Stimulated activated CD8-positive, alpha-beta memory T cell treated with anti-CD3 and anti-CD28 coated beads, Interleukin-4, amount 100 ng/mL, for 24 hours (primary cell): ENCODE measurements at regions not wholly inside any gene's neighbourhood (a gene's known extent, or its start where the extent isn't known, plus 50 kb on each side); places are given as distances from the start of the nearest gene placed in this dataset.
"Not testable (repeated sequence)": the region's sequence is repeated elsewhere in the genome, so short reads cannot be mapped to it uniquely, and the experiment has no call there.

Experiments used
- DNase-seq: peaks from one replicate; pipeline ENCODE4 v3.0.0-alpha.2; 2020; ENCODE audit warnings: low read depth

DNA sequence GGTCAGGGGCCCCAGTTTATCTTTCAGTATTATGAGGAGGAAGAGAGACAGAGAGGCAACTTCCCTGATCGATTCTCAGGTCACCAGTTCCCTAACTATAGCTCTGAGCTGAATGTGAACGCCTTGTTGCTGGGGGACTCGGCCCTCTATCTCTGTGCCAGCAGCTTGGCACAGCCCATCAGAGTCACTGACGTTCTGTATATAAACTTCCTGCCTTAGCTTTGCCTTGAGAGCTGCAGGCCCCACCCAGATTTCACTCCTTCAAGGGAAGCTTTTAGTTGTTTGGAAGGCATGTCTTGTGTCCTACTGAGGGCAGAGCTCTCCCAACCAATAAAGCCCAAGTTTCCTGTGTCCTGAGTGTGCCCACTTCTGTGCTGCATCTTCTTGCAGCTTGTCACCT, 242.5 kb upstream of the PRSS58 start:
- no peak for DNase-seq

- no peak for DNase-seq
Measured at GRCh38 chr7:142499635-142500034, 241.8 kb upstream of the PRSS58 start.

DNA sequence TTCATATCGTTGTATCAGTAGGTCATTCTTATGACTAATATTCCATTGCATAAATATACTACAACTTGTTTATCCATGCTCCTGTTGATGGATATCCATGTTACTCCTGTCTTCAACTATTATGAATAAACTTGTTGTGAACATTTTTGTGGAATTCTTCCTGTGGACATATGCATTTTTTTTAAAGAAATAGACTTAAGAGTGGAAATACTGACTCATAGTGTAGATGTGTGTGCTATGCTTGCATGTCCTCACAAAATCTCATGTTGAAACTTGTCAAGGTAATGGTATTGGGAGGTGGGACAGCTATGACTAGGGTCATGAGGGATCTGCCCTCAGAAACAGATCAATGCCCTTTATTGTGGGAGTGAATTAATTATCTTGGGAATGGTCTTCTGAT, 240.5 kb upstream of the PRSS58 start:
- no peak for DNase-seq

DNA sequence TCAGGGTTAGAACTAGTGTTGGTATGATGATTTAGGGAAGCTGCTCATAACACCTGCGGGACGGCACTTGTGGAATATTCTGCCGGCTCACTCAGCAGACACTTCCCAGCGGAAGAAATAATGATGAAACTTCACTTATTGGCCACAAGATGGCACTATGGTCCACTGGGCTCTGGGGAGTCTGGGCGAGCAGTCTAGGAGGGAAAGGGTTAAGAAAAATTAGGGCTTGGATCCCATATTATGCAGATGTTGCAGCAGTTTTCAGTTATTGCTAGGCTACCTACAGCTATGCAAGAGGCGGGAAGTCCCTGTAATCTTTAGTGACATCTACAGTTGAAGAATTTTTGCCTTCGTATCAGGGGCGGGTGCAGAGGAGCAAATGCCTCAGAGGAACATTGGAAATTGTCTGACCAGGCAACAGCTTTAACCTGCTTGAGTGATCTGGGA, 238.7 kb upstream of the PRSS58 start:
- DNase-seq = no peak

GRCh38 chr7:142495879-142496278, 238.0 kb upstream of the PRSS58 start:
- not testable (repeated sequence) for DNase-seq

- not testable (repeated sequence) for DNase-seq
Measured at GRCh38 chr7:142495301-142495700, 237.4 kb upstream of the PRSS58 start.

GRCh38 chr7:142494021-142494420, 236.2 kb upstream of the PRSS58 start:
- DNase-seq = no peak

- no peak for DNase-seq
Measured at GRCh38 chr7:142488842-142489241, 231.0 kb upstream of the PRSS58 start.

DNA sequence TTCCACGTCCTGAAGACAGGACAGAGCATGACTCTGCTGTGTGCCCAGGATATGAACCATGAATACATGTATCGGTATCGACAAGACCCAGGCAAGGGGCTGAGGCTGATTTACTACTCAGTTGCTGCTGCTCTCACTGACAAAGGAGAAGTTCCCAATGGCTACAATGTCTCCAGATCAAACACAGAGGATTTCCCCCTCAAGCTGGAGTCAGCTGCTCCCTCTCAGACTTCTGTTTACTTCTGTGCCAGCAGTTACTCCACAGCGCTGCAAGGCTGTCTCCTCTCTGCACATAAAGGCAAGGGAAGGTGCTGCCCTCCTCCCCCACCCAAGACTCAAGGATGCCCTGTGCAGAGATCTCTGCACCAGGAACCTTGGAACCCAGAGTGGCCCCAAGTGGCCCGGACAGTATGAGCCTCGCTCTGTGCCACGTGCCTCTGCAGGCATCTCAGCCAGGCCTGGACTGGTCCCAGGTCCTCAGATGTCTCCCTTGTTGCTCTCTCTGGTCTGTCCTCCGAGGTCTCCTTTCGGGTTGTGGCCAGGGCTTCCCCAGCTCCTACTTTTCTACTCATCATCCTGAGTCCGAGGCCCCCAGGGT, 230.3 kb upstream of the PRSS58 start:
- no peak for DNase-seq

- DNase-seq = not testable (repeated sequence)
Measured at GRCh38 chr7:142487565-142487964, 229.7 kb upstream of the PRSS58 start.

DNA sequence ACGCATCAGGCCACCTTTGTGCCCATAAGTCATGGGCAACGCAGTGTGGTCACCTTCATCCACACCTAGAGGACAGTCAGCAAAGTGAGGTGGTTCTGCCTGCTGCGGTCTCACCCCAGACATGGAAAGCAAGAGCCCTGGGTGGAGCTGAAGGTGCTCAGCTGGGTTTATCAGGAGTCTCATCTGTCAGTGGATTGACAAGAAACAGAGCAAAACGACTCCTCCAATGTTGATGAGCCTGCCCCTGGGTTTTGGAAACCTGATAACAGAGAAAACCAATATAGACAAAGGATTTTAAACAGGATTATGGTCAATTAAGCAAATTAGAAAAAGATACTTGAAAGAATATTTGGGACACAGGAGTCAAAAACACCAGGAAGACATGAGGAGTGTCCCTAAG, 229.3 kb upstream of the PRSS58 start:
- no peak for DNase-seq

- DNase-seq = no peak
Measured at GRCh38 chr7:142485617-142486226, 227.9 kb upstream of the PRSS58 start.

GRCh38 chr7:142483659-142484317, 225.9 kb upstream of the PRSS58 start:
- no peak for DNase-seq

GRCh38 chr7:142482891-142483658, 225.2 kb upstream of the PRSS58 start:
- peak; percentile 37 for DNase-seq

GRCh38 chr7:142481548-142481947, 223.7 kb upstream of the PRSS58 start:
- DNase-seq = no peak

DNA sequence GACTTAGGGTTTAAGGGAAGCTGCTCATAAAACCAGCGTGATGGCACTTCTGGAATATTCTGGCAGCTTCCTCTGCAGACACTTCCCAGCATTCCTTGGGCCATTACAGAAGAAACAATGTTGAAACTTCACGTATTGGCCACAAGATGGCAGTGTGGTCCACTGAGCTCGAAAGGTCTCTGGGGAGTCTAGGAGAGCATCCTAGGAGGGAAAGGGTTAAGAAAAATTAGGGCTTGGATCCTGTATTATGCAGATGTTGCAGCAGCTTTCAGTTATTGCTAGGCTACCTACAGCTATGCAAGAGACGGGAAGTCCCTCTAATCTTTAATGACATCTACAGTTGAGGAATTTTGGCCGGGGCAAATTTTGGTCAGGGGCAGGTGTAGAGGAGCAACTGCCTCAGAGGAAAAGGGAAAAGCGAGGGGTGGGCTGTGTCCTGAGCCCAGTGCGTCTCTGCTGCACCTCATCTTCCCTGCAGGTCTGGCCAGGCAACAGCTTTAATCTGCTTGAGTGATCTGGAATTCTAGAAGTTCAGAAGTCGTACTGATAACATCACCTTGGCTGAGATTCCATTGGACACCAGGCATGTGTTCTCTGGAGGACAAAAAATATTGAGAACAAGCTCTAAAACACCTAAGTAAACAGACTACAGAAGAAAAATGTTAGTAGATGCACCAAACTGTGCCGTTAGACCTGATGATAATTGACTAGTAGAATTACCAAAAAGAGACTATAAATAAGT, 220.8 kb upstream of the PRSS58 start:
- no peak for DNase-seq

DNA sequence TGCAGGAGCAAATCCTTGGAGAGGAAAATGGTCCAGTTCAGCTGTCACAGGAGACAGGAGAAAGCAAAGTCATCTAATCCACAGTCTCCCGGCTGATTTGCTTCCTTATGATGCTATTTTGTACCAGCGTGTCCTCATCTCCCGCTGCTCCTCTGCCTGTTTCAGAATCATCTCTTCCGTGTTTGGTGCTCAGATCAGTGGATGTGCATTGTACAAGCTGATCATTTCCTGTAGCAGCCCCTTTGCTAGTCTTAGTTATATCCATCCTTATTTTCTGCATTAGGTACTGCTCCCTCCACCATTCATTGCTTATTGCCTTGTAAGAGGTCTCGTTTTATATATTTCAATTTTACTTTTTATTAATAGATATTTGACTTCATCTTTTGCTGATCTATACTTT, 219.9 kb upstream of the PRSS58 start:
- DNase-seq = not testable (repeated sequence)

DNA sequence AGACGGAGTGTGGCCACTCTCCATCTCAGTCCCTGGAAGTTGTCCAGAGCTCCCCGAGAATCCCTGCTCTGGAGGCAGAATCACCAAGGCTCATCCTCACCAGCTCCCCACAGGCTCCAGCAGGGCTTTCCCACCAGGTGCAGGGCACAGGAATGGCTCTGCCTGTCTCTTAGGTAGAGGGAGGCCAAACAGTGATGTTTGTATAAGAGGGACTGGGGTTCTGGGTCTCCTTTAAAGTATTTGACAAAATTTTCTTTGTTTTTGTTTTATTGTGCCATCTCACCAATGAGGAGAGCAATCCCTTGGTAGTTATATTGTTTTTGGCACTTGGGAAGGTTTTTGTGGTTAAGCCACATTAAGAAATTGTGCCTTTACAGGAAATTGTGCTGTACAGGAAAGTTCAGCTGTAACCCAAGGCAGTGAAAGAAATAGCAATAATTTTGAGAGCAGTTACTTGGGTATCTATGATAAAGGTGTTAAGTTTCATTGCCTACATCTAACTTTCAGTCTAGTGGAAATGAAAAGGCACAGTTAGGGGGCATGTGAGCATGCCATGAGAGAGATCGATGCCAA, 219.3 kb upstream of the PRSS58 start:
- no peak for DNase-seq

GRCh38 chr7:142476077-142476476, 218.2 kb upstream of the PRSS58 start:
- DNase-seq = no peak

DNA sequence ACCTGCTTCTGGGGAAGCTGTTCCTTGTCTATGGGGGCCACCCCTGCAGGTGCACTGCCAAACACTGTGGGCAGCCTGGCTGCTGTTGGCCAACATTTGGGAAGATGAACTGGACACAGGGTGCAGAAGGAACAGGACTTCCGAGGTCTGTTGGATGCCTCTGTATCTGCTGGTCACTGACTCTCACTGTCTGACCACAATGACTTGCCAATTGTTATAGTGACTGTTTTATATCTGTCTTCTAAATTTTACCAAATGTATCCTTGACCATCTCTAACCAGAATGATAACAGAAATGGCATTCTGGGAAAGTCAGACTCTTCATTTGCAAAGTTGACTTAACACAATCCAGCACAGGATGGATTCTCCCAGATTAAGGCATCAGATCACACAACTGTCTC, 214.0 kb upstream of the PRSS58 start:
- no peak for DNase-seq

- no peak for DNase-seq
Measured at GRCh38 chr7:142470544-142470830, 212.6 kb upstream of the PRSS58 start.
